Liver (tissue), 8 donors: ENCODE measurements at regions not wholly inside any gene's neighbourhood (a gene's known extent, or its start where the extent isn't known, plus 50 kb on each side); places are given as distances from the start of the nearest gene placed in this dataset.

Experiments used
- DNase-seq: peaks from one replicate; pipeline ENCODE4 v3.0.0-alpha.2; 2017; ENCODE audit warnings: low spot score
- H3K27ac ChIP-seq, 2 donors: one replicate each; pipeline ENCODE4 v1.7.0; 2013; ENCODE audit warnings: inconsistent platforms in 2 of 2, low read length in 2 of 2, control low read depth in 1 of 2, low read depth in 1 of 2, mild to moderate bottlenecking in 1 of 2
- H3K27me3 ChIP-seq, 4 donors: one replicate each; pipeline versions ENCODE4 v1.6.1 to v1.7.0; 2013; ENCODE audit warnings: low read length in 3 of 4, inconsistent platforms in 1 of 4, mild to moderate bottlenecking in 1 of 4, moderate library complexity in 1 of 4; ENCODE audit not compliant: control insufficient read depth in 4 of 4, insufficient read depth in 4 of 4
- H3K36me3 ChIP-seq, 4 donors: one replicate each; pipeline versions ENCODE4 v1.6.1 to v1.7.0; 2013; ENCODE audit warnings: low read length in 3 of 4, mild to moderate bottlenecking in 3 of 4, low read depth in 1 of 4, moderate library complexity in 1 of 4; ENCODE audit not compliant: control insufficient read depth in 4 of 4, insufficient read depth in 3 of 4
- H3K4me1 ChIP-seq, 4 donors: one replicate each; pipeline versions ENCODE4 v1.6.1 to v1.7.0; 2013; ENCODE audit warnings: low read length in 3 of 4, mild to moderate bottlenecking in 3 of 4, moderate library complexity in 1 of 4; ENCODE audit not compliant: control insufficient read depth in 4 of 4, insufficient read depth in 4 of 4
- H3K4me3 ChIP-seq, 3 donors: one replicate each; pipeline versions ENCODE4 v1.6.1 to v1.7.0; 2013; ENCODE audit warnings: low read length in 3 of 3, control low read depth in 1 of 3, low read depth in 1 of 3, mild to moderate bottlenecking in 1 of 3
- H3K9ac ChIP-seq, 2 donors: one replicate each; pipeline ENCODE4 v1.7.0; 2013; ENCODE audit warnings: low read length in 2 of 2, mild to moderate bottlenecking in 2 of 2, moderate library complexity in 2 of 2, control low read depth in 1 of 2, low read depth in 1 of 2
- H3K9me3 ChIP-seq, 4 donors: one replicate each; pipeline versions ENCODE4 v1.6.1 to v1.7.0; 2013; ENCODE audit warnings: low read length in 3 of 4; ENCODE audit not compliant: control insufficient read depth in 4 of 4
- ATF3 ChIP-seq: IDR thresholded peaks from 2 replicates; pipeline ENCODE4 v1.6.1; 2016; ENCODE audit warnings: antibody characterized with exemption
- CTCF ChIP-seq: fragments of 150-350 bp; IDR thresholded peaks from 2 replicates; pipeline ENCODE4 v1.5.1; 2017; ENCODE audit warnings: improper control_type of control experiment, low read depth, low read length; ENCODE audit not compliant: missing input control
- EGR1 ChIP-seq, 2 donors: IDR thresholded peaks; 2 replicates each; pipeline ENCODE4 v1.6.1; 2016 to 2018; ENCODE audit warnings: antibody characterized with exemption in 2 of 2, low read depth in 2 of 2
- FOXA1 ChIP-seq: IDR thresholded peaks from 2 replicates; pipeline ENCODE4 v1.6.1; 2016; ENCODE audit warnings: antibody characterized with exemption
- GABPA ChIP-seq, 2 donors: IDR thresholded peaks in 1 of 2; conservative IDR thresholded peaks in 1 of 2; 2 replicates each; pipeline ENCODE4 v1.6.1; 2016; ENCODE audit warnings: antibody characterized with exemption in 2 of 2, mild to moderate bottlenecking in 1 of 2, moderate library complexity in 1 of 2
- HNF4A ChIP-seq, 2 donors: conservative IDR thresholded peaks; 2 replicates each; pipeline ENCODE4 v1.6.1; 2016; ENCODE audit warnings: antibody characterized with exemption in 2 of 2, mild to moderate bottlenecking in 2 of 2
- HNF4G ChIP-seq: IDR thresholded peaks from 2 replicates; pipeline ENCODE4 v1.6.1; 2016; ENCODE audit warnings: antibody characterized with exemption
- JUND ChIP-seq, 2 donors: IDR thresholded peaks; 2 replicates each; pipeline ENCODE4 v1.6.1; 2016; ENCODE audit warnings: antibody characterized with exemption in 2 of 2
- MAX ChIP-seq: IDR thresholded peaks from 2 replicates; pipeline ENCODE4 v1.6.1; 2016; ENCODE audit warnings: antibody characterized with exemption
- NR2F2 ChIP-seq: IDR thresholded peaks from 2 replicates; pipeline ENCODE4 v1.6.1; 2016; ENCODE audit warnings: antibody characterized with exemption
- RAD21 ChIP-seq, 2 donors: IDR thresholded peaks; 2 replicates each; pipeline ENCODE4 v1.6.1; 2016; ENCODE audit warnings: antibody characterized with exemption in 2 of 2, mild to moderate bottlenecking in 2 of 2
- RXRA ChIP-seq, 2 donors: IDR thresholded peaks; 2 replicates each; pipeline ENCODE4 v1.6.1; 2017 to 2018; ENCODE audit warnings: antibody characterized with exemption in 2 of 2, mild to moderate bottlenecking in 1 of 2
- SP1 ChIP-seq: IDR thresholded peaks from 2 replicates; pipeline ENCODE4 v1.6.1; 2018; ENCODE audit warnings: antibody characterized with exemption, mild to moderate bottlenecking
- YY1 ChIP-seq: IDR thresholded peaks from 2 replicates; pipeline ENCODE4 v1.6.1; 2016; ENCODE audit warnings: antibody characterized with exemption, mild to moderate bottlenecking
- ZBTB33 ChIP-seq: IDR thresholded peaks from 2 replicates; pipeline ENCODE4 v1.6.1; 2016; ENCODE audit warnings: antibody characterized with exemption
- WGBS: extraction: QIAGEN DNeasy Blood & Tissue Kit; methylation state at CpG from one replicate; pipeline ENCODE4 v1.1.7; 2013; 5-methylcytosine and 5-hydroxymethylcytosine counted together
- donor health status: healthy.
- donor health status: healthy.
- donor health status: healthy.
- donor health status: healthy.
- donor health status: healthy.

GRCh38 chr5:74109344-74109743 is 483.3 kb downstream of the ARHGEF28 start:
- TF ChIP-seq YY1 (no peak), ATF3 (no peak), EGR1 (IDR thresholded peaks at IDR 0.05; ENCODE audit: low read depth in 2 of 2) (no peak), JUND (IDR thresholded peaks at IDR 0.05) (no peak), FOXA1 (no peak)
- Histone ChIP-seq H3K4me1 (peaks cover 0 to 7% (median 1%) of the 10 kb centered on the region in 4 donors), H3K9ac (no peak overlapping the region), H3K36me3 (no peaks in the 10 kb centered on the region), H3K27me3 (no peaks in the 10 kb centered on the region), H3K27ac (no peak overlapping the region), H3K9me3 (no peaks in the 10 kb centered on the region), H3K4me3 (no peak overlapping the region)
- no peak for DNase-seq
- WGBS: 90% methylated on average over 4 of the region's 4 CpGs

- no peaks in the 10 kb centered on the region for H3K36me3 ChIP-seq
- H3K27me3 ChIP-seq: no peaks in the 10 kb centered on the region
- H3K4me3 ChIP-seq: no peak overlapping the region
- H3K4me1 ChIP-seq: peaks cover 0 to 7% (median 2%) of the 10 kb centered on the region in 4 donors
- H3K27ac ChIP-seq: no peak overlapping the region
- TF ChIP-seq NR2F2: no peak
- TF ChIP-seq YY1: no peak
- no peak for TF ChIP-seq SP1
- TF ChIP-seq RAD21 (IDR thresholded peaks at IDR 0.05): no peak
- no peak for TF ChIP-seq FOXA1
- no peak for TF ChIP-seq ATF3
- TF ChIP-seq MAX: no peak
- no peak for TF ChIP-seq RXRA (IDR thresholded peaks at IDR 0.05)
- no peak for TF ChIP-seq ZBTB33
- no peak for TF ChIP-seq HNF4A (conservative IDR thresholded peaks at IDR 0.05)
- no peak for TF ChIP-seq CTCF
- no peak for TF ChIP-seq GABPA (IDR thresholded peaks at IDR 0.05 in 1 of 2, conservative IDR thresholded peaks at IDR 0.05 in 1 of 2)
- no peak for TF ChIP-seq JUND (IDR thresholded peaks at IDR 0.05)
- no peak for TF ChIP-seq HNF4G
- TF ChIP-seq EGR1 (IDR thresholded peaks at IDR 0.05; ENCODE audit: low read depth in 2 of 2): no peak
- DNase-seq: no peak
- no peak overlapping the region for H3K9ac ChIP-seq
- no peaks in the 10 kb centered on the region for H3K9me3 ChIP-seq
Measured at GRCh38 chr5:74107899-74108298, 481.9 kb downstream of the ARHGEF28 start.
